ENCODE measurements at regions not wholly inside any gene's neighbourhood (a gene's known extent, or its start where the extent isn't known, plus 50 kb on each side); places are given as distances from the start of the nearest gene placed in this dataset.
"Not testable (repeated sequence)": the region's sequence is repeated elsewhere in the genome, so short reads cannot be mapped to it uniquely, and the experiment has no call there.

DNA sequence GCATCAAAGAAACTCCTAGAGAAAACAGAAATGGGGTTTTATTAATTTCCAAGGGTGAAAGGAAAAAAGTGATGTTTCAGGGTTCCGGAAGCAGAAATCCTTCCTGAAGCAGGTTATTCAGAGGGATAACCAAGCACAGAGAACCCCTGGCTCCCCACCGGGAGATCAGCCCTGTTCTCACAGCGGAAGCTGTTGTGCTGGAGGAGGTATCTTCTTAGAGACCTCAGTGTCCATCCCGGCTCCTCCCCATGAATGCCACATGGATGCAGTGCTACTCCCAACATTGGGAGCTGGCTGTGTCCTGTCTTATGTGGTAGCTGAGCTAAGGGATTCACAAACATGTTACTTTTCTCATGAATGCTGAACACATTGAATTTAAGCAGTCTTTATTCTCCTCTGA, 80.9 kb upstream of the IRX2 start:
- DNase-seq, result no peak

DNA sequence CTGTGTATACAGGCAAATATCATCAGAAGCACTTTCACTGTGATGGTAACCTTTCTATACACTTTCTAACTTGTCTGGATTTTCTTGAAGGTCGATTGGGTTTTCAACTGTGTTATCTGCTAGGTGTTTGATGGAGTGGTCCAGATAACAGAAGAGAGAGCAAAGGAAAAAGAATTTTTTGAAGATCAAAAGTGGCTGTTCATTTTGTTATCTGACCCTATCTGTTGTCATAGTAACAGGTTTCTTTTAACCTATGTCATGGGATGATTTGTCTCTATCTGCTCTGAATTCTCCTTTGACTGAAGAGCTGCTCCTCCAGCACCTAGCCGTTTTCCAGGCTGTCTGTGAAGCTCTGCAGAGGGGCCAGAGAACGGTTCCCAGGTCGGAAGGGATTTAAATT, 77.8 kb upstream of the IRX2 start:
- no peak for DNase-seq

DNA sequence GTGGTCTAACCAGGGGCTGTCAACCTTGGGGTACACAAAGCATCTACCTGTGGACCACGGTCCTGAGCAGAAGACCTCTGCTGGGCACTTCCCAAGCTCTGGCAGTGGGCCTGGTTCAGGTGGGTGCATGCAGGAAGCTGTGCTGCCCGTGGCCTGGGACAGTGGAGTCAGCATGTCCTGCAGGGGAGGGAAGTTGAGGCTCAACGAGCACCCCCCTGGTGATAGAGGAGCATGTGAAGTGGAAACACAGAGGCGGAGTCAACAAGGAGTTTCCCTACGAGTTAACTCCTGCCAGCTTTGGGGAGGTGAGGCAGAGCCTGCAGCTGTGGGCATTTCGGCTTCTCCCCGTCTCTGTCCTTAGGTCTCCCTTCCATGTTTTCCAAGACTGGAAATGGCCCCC, 67.5 kb upstream of the IRX2 start:
- no peak for DNase-seq

DNA sequence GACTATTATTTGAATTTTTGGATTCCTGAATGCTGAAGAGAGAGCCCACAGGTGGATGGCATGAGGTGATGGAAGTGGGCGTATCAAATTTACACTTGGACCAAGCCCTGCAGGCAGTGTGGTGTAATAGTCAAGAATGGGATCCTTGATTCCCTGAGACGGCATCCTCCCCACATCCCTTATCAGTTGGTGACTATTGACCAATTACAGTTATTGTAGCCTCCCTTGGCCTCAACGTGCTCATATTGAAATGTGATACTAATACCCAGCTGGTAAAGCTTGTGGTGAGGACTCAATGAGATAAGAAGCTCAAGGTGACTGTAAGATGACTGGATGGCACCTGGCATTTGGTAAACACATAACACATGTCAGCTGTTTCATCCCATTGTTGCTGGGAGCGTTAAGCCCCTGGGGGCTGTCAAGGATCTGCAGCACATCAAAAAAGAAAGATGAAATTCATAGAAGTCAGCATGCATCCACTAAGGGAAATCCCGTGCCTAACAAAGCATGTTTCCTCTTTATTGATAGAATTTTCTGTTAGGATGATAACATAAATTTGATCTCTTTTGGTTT, 65.6 kb upstream of the IRX2 start:
- no peak for DNase-seq

DNA sequence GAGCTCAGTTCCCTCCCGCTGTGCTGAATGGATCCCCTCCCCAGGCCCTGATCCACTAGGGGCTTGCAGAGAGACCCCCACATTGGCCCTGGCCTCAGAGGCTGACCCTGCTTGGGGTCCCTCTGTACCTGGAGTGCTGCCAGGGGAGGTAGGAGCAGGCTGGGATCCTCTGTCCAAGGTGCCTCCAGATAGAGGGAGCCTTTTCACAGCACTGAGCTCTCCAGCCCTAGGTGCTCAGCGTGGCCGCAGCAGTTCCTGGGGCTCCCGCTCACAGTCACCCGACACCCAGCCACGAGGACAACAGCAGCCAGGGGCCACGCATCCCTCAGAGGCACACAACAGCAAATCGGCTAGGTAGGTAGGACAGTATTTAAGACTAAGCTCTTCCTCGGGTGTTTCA, 62.2 kb upstream of the IRX2 start:
- DNase-seq, result no peak

DNA sequence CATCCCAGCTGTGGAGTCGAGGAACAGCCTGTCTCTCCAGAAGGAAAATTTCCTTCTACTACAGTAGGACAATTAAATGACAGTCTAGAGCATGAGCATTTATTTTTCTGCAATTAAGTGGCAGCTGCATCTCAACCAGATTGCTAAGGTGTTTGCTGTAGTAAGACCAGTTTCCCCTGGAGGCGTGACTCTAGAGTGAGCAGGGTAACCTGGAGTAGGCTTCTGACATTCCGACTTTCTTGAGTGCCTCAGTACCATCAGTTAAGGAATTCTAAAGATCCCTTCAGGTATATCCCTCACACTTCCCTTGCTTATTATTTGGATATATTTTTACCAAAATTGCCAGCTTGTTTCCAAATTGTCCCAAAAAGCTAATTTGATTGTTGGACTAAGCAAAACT, 59.2 kb upstream of the IRX2 start:
- DNase-seq, result no peak

DNA sequence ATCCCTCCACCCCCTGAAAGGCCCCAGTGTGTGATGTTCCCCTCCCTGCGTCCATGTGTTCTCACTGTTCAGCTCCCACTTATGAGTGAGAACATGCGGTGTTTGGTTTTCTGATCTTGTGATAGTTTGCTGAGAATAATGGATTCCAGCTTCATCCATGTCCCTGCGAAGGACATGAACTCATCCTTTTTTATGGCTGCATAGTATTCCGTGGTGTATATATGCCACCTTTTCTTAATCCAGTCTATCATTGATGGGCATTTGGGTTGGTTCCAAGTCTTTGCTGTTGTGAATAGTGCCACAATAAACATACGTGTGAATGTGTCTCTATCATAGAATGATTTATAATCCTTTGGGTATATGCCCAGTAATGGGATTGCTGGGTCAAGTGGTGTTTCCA, 55.8 kb upstream of the IRX2 start:
- DNase-seq, result not testable (repeated sequence)

DNA sequence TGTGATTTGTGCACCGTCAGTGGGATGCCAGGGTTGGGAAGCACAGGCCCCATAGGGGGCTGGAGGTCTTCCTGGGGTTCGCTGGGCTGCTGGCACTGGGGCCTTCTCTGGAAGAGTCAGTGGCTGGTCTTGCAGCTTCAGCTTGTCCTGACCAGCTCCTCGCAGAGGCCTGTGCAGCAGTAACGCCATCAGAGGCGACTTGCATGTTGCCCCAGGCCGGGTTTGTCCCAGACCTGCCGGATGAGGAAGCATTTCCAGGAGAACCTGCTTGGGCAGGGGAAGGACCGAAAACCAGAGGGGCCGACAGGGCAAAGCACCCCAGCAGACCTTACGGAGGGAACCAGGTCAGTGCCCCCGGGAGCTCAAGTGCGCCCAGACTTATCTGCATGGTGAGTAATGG, 54.7 kb upstream of the IRX2 start:
- DNase-seq, result no peak

DNA sequence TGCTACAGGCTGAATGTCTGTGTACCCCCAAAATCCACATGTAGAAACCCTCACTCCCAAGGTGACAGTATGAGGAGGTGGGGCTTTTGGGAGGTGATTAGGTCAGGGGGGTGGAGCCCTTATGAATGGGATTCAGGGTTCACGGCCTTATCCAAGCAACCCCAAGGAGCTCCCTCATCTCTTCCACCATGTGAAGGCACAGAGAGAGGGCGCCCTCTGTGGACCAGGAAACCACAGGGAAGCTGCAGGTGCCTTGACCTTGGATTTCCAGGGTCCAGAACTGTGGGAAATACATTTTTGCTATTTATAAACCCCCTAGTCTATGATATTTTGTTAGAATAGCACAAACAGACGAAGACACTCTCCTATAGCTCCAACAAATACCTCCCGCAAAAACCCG, 53.6 kb upstream of the IRX2 start:
- peak; percentile 3 for DNase-seq

DNA sequence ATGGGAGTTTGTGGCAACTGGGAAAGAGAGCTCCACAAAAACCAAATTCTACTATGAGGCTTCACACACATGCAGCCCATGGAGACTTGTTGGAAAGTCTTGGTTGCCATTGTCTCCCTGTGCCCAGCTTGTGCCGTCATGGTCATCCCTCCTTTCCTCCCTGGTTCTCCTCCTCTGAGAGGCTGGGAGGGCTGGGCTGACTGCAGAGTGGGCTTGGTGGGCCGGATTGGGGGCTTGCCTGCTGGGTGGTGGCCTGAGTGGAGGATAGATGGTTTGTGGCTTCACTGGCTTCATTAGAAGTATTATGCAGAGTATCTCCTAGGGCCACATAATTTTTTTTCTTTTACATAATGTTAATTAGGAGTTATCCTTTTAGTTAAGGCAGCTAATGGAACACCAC, 52.3 kb upstream of the IRX2 start:
- DNase-seq, result no peak

DNA sequence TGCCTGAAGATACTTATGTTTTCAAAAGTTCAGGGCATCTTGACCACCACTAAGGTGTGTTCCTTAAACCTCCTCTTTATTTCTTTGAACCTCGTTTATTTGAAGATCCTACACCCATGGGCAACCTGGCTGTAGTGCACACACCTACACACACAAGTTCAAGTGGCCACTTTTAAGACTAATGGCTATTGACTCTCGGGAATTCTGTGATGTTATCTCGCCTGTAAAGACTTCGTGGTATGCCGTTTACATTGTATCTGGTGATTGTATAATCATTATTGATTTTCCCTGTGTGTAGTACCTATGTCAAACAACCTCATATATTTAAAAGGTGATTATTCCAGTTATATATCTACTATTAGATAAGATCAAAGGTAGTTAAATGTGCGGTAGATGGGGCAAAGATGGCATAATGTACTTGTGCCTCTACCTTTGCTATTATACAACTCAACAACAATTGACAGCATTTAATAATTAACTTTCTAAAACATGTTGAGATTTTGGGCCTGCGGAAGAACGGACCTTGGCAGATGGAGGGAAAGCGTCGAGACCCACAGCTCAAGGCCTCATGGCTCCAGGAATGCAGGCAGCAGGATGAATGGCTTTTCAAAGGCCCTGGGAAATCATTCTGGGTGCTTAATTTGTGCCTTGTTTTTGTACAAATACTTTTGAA, 51.4 kb upstream of the IRX2 start:
- no peak for DNase-seq

DNA sequence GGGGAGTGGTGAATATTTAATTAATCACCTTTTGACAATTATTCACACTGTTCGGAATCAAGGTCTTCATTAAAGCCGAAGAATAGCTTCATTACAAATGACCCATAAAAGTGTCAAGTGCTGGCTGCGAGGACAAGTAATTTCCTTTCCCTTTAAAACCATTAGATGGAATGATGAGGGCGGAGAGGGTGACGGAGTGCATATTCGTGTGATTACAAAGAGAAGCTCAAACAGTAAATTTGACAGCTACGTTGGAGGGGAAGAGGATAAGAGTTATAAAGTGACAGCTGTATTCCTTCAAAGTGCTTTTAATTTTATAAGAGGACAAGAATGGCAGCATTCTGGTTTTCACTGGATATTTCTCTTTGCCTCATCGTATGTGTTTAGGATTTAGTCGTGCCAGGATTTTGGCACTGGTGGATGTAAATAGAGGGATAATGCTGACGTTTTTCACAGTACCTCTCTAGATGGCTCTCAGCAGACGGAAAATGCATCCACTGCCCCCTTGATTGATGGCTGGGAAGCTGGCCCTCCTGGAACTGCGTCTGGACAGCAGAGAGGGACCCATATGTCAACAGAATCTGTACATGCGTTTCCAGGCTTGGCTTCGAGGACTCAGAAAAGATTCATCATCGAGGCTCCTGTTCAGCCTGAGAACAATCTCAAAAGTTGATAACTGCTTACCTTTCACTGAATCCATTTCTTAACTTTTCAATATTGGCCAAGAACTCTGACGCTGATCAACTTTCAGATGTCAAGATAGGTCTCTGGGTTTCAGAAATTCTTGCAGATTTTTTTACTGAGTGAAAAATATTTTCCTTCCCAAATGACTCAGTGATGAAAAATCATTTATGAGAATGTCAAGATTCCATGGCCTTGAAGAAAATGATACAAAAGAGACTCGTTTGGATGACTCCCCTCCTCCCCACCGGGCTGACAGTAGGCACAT, 50.4 kb upstream of the IRX2 start:
- no peak for DNase-seq

All from EL (cell line).